NOMO-1 treated with dmso at 0.1 percent for 144 hours (cell line): ENCODE measurements at regions not wholly inside any gene's neighbourhood (a gene's known extent, or its start where the extent isn't known, plus 50 kb on each side); places are given as distances from the start of the nearest gene placed in this dataset.
"Not testable (repeated sequence)": the region's sequence is repeated elsewhere in the genome, so short reads cannot be mapped to it uniquely, and the experiment has no call there.

Experiments used
- DNase-seq: peaks from one replicate; lab custom pipeline; 2025; ENCODE audit not compliant: unreplicated experiment; lab: John Stamatoyannopoulos, UW

GRCh38 chr10:84698989-84699388 is 370.6 kb downstream of the CCSER2 start:
- no peak for DNase-seq

GRCh38 chr10:84700668-84701369 is 372.4 kb downstream of the CCSER2 start:
- no peak for DNase-seq

- no peak for DNase-seq
Observed at GRCh38 chr10:84701370-84701720, 373.0 kb downstream of the CCSER2 start.

- DNase-seq: no peak
Observed at GRCh38 chr10:84704101-84704500, 375.7 kb downstream of the CCSER2 start.

DNA sequence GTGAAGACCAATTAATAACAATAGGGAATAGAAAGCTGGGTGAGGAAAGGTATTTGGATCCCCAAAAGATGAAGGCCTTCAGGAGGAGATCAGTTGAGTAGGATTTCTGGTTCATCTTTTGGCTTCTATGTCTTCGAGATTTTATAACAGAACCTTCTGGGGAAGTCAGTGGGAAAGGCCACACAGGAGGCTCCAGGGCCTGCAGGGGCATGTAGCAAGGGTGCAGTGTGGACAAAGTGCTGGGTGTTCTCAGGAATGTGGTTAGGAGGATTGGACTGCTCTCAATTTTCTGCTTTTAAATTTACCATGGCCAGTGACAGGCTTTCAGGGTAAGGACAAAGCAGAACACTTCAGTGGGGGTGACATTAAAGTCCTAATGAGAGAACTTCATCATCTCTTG is 378.0 kb downstream of the CCSER2 start:
- no peak for DNase-seq

GRCh38 chr10:84706875-84707274 is 378.5 kb downstream of the CCSER2 start:
- no peak for DNase-seq

DNA sequence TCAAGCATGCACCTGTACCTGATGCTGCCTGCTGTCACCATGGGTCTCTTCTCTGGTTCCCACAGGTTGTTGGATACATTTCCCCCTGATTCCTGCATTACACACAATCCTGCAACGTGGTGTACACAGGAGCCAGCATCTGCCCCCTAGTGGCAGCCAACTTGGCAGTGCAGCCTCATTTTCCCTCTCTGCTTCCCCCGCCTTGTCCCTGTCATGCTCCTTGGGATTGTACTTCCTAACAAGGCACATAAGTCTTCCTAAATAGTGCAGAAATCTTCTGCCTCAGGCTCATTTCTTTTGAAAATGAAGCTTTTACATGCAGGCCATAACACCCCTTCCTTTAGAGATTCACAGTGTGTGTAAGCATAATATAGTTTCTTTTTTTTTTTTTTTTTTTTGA is 387.5 kb downstream of the CCSER2 start:
- no peak for DNase-seq

DNA sequence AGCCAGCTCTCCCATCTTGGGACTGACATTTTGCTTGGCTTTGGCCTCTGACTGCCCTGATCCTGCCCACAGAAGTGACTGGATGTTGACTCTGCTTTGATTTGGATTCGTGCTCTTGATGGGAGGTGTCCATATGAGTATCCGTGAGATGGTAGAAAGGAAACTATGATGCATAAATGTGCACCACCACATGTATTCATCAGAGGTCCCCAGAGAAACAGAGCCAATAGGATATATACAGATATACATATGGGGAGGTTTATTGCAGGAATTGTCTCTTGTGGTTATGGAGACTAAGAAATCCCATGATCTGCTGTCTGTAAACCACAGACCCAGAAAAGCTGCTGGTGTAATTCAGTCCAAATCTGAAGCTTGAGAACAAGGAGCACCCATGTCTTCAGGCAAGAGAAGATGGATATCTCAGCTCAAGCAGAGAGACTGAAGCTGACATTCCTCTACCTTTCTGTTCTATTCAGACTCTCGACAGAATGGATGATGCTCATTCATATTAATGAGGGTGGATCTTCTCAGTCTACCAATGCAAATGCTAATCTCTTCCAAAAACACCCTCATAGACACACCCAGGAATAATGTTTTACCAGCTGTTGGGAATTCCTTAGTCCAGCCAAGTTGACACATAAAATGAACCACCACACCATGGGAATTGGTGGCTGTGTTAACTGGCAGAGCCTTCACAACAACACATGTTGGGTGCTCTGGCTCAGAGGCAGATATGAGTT is 390.7 kb downstream of the CCSER2 start:
- no peak for DNase-seq

DNA sequence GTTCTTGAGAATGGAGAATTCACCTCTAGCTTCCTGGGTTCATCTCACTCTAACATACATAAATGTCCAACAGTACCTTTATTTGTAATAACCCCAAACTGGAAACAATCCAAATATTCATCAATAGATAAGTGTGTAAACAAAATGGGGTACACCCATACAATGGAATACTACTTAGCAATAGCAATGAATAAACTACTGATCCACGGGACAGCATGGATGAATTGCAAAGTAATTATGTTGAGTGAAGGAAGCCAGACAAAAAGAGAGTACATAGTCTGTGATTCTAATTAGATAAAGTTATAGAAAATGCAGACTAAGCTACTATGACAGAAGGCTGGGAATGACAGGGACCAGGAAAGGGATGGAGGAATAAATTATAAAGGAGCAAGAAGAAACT is 391.3 kb downstream of the CCSER2 start:
- no peak for DNase-seq

GRCh38 chr10:84727398-84727797 is 399.0 kb downstream of the CCSER2 start:
- DNase-seq: no peak

- not testable (repeated sequence) for DNase-seq
Observed at GRCh38 chr10:84739126-84739525, 410.7 kb downstream of the CCSER2 start.

GRCh38 chr10:84739641-84740040 is 411.3 kb downstream of the CCSER2 start:
- no peak for DNase-seq

- no peak for DNase-seq
Observed at GRCh38 chr10:84743483-84743882, 415.1 kb downstream of the CCSER2 start.

GRCh38 chr10:84755311-84755710 is 426.9 kb downstream of the CCSER2 start:
- no peak for DNase-seq

- not testable (repeated sequence) for DNase-seq
Observed at GRCh38 chr10:84756653-84757052, 428.3 kb downstream of the CCSER2 start.

- DNase-seq: not testable (repeated sequence)
Observed at GRCh38 chr10:84761994-84762614, 433.7 kb downstream of the CCSER2 start.

GRCh38 chr10:84762754-84763394 is 434.5 kb downstream of the CCSER2 start:
- no peak for DNase-seq

- no peak for DNase-seq
Observed at GRCh38 chr10:84763965-84764364, 435.6 kb downstream of the CCSER2 start.

DNA sequence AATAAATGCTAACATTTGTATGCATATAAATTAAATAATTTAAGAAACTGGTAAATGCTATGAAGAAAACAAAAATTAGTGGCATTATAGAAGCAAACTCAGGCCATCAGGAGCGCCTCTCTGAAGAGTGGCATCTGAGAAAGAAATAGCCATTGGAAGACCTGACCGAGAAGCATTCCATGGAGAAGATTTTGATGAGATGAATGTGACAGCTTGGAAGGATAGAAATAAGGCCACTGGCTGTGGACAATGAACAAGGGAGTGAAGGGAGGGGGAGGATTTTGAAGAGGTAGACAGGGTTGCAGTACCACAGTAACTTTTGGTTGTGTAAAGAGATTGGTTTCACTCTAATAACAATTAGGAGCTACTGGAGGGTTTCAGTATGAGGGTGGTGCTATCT is 436.7 kb downstream of the CCSER2 start:
- DNase-seq: no peak

DNA sequence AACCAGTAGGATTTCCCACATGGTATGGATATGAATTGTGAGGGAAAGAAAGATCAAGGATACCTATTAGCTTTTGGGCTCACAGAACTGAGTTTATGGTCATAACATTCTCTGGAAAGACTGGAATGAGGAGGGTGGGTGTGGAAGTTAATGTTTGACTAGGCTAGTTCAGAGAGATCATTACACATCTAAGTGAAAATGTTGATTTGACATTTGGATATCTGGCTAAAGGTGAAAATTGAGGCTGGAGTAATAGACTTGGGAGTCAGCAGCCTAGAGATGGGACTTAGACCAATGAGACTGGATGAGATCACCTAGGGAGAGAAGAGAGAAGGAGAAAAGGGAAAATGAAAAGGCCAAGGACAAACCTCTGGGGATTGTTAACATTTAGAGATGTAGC is 437.3 kb downstream of the CCSER2 start:
- DNase-seq: no peak

DNA sequence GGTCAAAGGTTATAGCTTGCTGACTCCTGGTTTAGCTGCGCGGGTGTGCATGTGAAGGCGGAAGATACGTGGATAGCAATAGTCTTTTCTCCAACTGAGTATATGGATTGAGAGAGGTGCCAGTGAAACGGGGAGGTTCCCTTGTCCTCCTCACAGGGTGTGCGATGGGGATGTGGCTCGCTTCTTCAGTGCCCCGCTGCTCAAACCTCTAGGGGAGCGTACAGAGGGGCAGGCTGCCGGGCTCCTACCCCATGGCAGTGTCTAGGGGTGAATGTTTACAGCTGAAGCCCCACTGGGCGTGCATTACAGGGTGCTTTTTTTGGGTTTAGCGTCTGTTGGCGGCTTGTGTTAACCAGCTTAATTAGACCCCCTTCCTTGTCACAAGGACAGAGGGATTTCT is 438.5 kb downstream of the CCSER2 start:
- DNase-seq: no peak

DNA sequence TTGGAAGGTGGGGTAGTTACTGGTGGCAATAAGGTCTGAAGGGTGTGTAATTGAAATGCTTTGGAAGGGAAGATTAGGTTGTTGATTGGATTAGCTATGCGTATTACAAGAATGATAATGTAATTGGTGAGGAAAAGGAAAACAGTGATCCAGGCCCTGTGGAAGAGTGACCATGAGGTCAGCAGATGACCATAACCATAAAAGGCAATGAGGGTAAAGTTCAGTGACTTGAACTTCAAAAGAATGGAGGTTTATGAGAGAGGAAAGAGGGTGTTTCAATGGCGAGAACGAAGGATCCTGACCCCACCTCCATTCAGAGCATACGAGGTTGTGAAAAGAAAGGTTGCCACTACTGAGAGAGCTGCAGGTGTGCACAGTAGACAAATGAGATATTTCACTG is 439.7 kb downstream of the CCSER2 start:
- no peak for DNase-seq
